Cerebellar cortex (tissue), 1 donor: ENCODE measurements at regions not wholly inside any gene's neighbourhood (a gene's known extent, or its start where the extent isn't known, plus 50 kb on each side); places are given as distances from the start of the nearest gene placed in this dataset.

Source experiments
- DNase-seq: peaks from one replicate; pipeline ENCODE4 v3.0.0-alpha.2; 2015; ENCODE audit warnings: low spot score

GRCh38 chr18:43649649-43650357 is 372.5 kb upstream of the SYT4 start:
- DNase-seq = no peak

GRCh38 chr18:43650426-43650825 is 373.1 kb upstream of the SYT4 start:
- DNase-seq = no peak

GRCh38 chr18:43651057-43651456 is 373.8 kb upstream of the SYT4 start:
- DNase-seq = no peak

- no peak for DNase-seq
These were observed 379.3 kb upstream of the SYT4 start for GRCh38 chr18:43656547-43656946.

GRCh38 chr18:43661570-43661969 is 384.3 kb upstream of the SYT4 start:
- no peak for DNase-seq

- no peak for DNase-seq
These were observed 385.4 kb upstream of the SYT4 start for GRCh38 chr18:43662657-43663056.

GRCh38 chr18:43663159-43663558 is 385.9 kb upstream of the SYT4 start:
- no peak for DNase-seq

GRCh38 chr18:43664487-43665008 is 387.3 kb upstream of the SYT4 start:
- no peak for DNase-seq

GRCh38 chr18:43665105-43665788 is 388.0 kb upstream of the SYT4 start:
- DNase-seq = no peak

- no peak for DNase-seq
These were observed 391.6 kb upstream of the SYT4 start for GRCh38 chr18:43668866-43669265.

- no peak for DNase-seq
These were observed 394.1 kb upstream of the SYT4 start for GRCh38 chr18:43671431-43671830.

- DNase-seq = no peak
These were observed 402.8 kb upstream of the SYT4 start for GRCh38 chr18:43680096-43680495.

- no peak for DNase-seq
These were observed 404.4 kb upstream of the SYT4 start for GRCh38 chr18:43681661-43682060.

GRCh38 chr18:43682196-43682595 is 404.9 kb upstream of the SYT4 start:
- DNase-seq = no peak

- DNase-seq = no peak
These were observed 409.4 kb upstream of the SYT4 start for GRCh38 chr18:43686709-43687108.

GRCh38 chr18:43692099-43692690 is 414.9 kb upstream of the SYT4 start:
- no peak for DNase-seq

- no peak for DNase-seq
These were observed 425.1 kb upstream of the SYT4 start for GRCh38 chr18:43702399-43702798.

GRCh38 chr18:43703050-43703449 is 425.8 kb upstream of the SYT4 start:
- DNase-seq = no peak

GRCh38 chr18:43705850-43706249 is 428.6 kb upstream of the SYT4 start:
- DNase-seq = no peak

- DNase-seq = no peak
These were observed 432.8 kb upstream of the SYT4 start for GRCh38 chr18:43710135-43710534.

GRCh38 chr18:43714343-43715010 is 437.2 kb upstream of the SYT4 start:
- DNase-seq = no peak

GRCh38 chr18:43719267-43719795 is 442.0 kb upstream of the SYT4 start:
- no peak for DNase-seq
